HG02588 (cell line): ENCODE measurements at regions not wholly inside any gene's neighbourhood (a gene's known extent, or its start where the extent isn't known, plus 50 kb on each side); places are given as distances from the start of the nearest gene placed in this dataset.
"Not testable (repeated sequence)": the region's sequence is repeated elsewhere in the genome, so short reads cannot be mapped to it uniquely, and the experiment has no call there.

ENCODE experiments used
- ATAC-seq: cut with Tn5 transposase; IDR thresholded peaks from one replicate; pipeline ENCODE4 v1.9.1; 2021; ENCODE audit warnings: mild to moderate bottlenecking, moderate library complexity; ENCODE audit not compliant: unreplicated experiment

DNA sequence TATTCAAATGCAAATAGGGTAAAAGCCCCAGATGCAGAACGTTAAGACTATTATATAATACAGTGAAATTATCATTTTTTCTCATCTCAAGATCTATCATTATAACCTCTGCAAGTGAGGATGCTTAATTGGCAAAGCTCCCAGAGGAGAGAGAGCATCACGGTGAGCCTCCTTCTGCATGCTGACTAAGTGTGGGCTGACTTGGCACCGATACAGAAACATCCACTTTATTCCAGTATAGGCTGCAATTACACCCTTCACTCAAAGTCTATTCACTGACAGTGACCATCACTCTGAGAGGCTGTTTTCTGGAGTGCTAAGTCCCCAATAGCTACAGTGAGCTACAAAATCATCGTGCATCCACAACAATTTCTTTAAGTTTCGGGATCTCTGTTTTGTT is 171.1 kb upstream of the NBPF9 start:
- not testable (repeated sequence) for ATAC-seq

DNA sequence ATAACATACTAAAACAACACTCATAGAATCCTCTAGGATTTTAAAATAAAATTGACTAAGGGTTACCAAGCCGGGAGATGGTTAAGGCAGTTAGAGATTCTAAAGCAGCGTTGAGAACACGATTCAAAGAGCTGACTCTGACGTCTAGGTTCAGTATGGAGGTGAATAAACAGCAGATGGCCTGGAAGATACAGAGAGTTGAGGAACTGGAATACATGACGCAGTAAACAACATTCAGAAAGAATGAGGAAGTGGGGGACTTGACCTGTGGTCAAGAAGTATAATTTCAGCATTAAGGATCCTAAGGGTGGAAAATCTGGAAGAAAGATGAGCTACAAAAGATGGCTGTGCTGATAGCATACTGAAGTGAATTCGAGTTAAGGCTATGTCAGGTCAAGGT is 172.5 kb upstream of the NBPF9 start:
- ATAC-seq: not testable (repeated sequence)

DNA sequence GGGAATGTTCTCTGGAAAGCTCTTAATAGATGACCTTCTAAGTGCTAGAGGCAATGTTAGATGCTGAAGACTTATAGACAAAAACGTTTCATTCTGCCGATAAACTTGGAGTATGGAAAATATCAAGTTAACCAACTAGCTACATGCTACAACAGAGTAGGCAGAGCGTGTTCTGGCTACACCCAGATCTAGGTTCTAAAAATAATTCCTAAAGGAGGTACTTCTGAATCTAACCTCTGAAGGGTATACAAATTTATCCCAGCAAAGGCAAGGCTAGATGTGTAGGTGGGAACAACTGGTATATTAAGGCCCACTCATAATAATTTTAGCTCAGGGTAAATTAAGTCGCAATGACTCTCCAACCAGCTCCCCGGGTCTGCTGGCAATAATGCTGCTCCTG is 173.1 kb upstream of the NBPF9 start:
- ATAC-seq: not testable (repeated sequence)

DNA sequence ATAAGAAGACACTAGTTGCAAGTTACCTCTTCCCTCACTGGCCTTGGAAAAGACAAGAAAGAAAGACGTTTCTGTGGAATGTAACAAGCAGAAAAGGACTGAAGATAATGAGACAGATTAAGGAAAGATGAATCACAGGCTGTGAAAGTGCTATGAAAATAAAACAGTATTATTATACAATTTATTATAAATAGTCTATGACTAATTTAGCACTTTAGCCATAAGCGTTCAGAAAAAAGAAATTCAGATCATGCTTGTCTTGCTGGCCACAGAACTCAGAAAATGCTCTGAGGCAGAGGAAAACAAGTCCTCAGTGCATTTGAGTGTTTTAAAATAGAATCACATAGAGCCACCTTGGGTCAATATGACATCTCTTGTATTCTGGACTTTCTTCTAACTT is 174.8 kb upstream of the NBPF9 start:
- ATAC-seq: not testable (repeated sequence)

DNA sequence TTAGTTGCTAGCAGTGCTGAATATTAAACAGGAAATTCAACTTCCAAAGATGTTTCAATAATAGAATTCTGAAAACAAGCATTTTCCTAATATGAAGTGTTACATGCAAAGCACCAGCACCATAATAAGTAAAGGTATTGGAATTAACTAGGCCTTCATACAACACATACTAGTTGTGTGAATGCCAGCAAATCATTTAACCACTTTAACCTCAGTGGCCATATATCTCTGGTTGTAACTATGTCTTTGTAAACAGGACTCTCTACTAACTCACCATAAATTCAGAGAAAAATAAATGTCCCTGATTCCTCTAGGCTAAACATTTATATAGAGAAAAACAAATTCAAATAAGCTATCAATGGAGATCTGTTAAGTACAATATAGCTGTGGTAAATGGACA is 175.7 kb upstream of the NBPF9 start:
- ATAC-seq: not testable (repeated sequence)

DNA sequence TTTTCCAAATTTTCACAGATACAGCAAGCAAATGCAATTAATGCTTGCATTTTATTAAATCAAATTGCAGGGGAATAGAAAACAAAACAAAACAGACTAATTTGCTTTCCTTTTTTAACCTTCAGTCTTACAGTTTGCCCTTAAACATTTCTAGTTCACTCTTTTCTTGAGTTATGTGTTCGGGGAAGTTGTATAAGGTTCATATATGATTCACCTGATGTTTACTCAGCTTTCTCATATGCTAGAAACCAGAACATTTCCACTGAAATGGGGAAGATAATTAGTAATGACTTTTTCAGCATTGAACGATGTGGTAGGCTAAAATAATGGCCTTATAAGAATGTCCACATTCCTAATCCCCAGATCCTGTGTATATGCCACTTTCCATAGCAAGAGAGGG is 176.2 kb upstream of the NBPF9 start:
- ATAC-seq: not testable (repeated sequence)

DNA sequence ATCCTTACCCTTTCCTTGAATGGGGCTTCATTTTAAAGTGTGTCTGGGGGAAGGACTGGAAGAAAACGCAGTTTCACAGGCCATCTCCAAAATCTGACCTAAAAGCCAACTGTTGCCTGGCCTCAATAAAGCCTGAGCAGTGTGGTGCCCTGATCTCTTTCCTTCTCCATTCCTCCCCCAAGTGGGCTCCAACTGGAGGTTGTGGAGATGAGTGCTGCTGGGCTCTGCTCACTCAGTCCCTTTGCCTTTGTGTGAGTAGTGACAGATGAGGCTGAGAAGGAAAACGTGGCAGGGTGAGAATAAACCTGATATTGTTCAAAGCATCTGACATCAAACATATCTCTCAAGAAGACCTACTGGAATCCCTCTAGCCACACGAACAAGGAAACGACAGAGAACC is 181.4 kb upstream of the NBPF9 start:
- not testable (repeated sequence) for ATAC-seq

DNA sequence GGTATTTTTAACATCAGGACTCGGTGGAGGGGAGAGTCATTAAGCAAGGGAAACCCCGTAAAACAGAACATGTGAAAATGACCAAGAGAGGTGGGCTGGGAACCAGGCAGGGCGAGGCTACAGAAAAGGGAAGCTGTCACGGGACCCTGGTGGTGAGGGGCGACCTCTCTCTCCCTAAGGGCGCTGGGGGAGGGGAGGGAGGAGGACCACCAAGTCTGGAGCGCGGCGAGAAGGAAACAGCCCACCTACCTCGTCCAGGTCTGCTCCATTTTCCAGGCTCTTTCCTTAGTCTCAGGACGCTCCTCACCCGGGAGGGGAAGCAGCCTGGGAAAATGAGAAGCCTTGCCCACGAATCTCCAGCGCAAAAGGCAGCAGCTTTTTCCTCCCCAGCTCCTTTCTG is 181.9 kb upstream of the NBPF9 start:
- not testable (repeated sequence) for ATAC-seq

DNA sequence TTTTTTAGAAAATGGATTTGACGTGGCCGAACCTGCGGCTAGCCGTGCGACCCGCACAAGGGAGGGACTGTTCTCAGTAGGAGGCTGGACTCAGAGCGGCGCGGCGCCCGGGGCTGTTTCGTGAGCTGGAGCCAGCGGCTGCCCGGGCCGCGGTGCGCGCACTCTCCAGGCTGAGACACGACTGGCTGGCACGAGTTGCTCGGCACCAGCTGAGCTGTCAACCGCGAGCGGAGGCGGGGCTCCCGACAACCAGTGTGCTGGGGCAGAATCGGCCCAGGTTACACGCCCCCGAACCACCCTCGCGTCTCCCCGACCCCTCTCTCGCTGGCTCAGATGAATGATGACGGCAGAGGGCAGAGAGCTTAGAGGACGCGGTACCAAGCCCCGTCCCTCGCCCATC is 182.3 kb upstream of the NBPF9 start:
- not testable (repeated sequence) for ATAC-seq

DNA sequence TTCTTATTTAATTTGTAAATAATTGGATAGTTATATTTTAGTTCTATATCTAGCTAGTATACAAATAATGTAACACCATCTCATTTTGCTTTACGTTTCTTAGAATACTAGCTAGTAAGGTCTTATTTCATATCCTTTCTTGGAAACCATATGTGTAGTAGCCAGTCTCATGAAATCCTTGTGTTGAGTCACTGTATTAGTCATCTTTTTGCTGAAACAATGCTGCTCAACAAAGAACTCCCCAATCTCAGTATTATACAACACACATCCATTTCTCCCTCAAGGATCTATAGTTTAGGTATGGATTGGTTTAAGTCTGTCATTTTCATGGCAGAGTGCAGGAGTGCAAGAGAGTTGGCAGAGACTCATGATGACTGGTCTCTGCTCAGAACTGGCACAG is 185.2 kb upstream of the NBPF9 start:
- not testable (repeated sequence) for ATAC-seq

DNA sequence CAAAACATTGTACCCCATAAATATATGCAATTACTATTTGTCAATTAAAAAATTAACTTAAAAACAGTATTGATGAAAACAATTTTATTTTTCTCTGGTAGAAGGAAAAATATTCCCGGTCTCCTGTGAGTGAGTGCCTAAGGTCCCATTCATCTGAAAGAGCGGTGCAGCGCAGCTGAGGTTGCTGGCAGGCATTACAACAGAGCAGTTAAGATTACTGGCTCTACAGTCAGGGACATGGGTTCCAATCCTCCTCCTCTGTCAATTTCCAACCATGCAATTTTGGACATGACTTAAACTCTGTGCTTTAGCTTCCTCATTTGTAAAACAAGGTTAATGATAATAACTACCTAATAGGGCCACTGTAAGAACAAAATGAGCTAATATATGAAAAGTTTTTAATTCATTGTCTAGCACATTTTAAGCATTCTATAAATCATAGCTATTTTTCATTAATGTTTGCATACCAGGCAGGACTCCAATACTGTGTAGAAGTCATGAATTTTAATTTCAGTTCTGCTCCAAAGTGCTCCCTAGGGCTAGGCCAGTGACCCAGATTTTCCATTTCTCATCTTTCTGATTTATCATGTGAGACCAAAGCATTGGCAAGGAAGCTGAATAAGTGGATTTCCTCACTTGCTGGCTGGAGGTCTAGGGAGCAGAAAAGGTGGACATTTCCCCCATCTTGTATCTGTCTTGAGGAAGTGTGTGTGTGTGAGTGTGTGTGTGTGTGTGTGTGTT is 174.2 kb upstream of the NBPF19 start:
- not testable (repeated sequence) for ATAC-seq

DNA sequence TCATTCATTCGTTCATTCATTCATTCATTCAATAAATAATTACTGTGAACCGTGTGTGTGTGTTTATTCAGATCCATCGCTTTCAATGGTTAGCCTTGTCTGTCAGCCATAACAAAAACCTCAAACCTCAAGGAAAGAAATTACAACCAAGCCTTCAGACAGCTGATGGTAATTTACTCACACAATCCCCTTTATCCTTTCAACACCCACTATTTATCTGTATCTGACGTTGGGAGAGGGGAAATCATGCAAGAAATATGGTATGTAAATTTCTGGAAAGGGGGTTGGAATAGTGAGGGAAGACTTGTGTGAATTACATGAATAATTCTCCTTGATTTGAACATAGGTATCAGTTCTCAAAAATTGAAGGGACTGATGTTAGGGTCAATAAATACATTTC is 173.6 kb upstream of the NBPF19 start:
- ATAC-seq: not testable (repeated sequence)

DNA sequence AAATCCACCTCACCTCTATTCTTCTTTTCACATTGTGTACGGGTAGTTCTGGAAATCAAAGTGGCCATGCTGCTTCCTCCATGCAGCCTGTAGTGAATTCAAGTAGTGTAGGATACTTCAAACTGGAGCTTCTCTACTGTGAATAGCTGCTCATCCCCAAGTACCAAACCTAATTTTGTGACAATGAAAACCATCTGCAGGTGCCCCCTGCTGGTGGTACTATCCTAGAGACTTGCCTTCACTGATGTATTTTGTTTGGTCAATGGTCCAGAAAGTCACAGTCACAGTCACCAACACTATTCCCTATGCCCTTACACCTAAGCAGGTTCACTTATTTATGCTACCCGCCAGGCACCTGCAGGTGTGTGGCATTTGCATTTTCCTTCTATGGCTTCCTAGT is 170.0 kb upstream of the NBPF19 start:
- not testable (repeated sequence) for ATAC-seq

DNA sequence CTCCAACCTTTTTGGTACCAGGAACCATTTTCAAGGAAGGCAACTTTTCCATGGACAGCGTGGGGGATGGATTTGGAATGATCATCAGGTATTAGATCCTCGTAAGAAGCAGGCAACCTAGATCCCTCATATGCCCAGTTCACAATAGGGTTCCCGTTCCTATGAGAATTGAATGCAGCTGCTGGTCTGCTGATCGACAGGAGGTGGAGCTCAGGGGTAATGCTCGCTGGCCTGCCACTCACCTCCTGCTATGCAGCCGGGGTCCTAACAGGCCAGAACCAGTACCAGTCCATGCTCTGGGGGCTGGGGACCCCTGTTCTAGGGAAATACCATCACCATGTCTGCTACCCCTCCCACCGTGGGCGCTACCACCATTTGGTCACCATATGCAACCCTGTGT is 167.2 kb upstream of the NBPF19 start:
- ATAC-seq: not testable (repeated sequence)

DNA sequence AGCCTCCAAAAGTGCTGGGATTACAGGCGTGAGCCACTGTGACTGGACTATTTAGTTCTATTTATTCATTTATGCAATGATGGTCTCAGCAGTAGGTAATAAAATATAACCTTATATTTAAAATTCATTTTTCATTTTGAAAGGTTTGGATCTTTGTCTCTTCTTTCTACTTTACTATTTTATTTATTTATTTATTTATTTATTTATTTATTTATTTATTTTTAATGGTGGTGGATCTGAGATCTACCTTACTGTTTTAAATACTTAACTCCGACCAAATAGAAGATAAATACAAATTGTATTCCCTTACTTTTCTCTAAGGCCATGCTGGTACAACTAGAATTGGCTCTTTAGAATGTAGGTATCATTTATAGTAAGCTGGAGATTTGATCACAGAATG is 159.9 kb upstream of the NBPF19 start:
- ATAC-seq: not testable (repeated sequence)

DNA sequence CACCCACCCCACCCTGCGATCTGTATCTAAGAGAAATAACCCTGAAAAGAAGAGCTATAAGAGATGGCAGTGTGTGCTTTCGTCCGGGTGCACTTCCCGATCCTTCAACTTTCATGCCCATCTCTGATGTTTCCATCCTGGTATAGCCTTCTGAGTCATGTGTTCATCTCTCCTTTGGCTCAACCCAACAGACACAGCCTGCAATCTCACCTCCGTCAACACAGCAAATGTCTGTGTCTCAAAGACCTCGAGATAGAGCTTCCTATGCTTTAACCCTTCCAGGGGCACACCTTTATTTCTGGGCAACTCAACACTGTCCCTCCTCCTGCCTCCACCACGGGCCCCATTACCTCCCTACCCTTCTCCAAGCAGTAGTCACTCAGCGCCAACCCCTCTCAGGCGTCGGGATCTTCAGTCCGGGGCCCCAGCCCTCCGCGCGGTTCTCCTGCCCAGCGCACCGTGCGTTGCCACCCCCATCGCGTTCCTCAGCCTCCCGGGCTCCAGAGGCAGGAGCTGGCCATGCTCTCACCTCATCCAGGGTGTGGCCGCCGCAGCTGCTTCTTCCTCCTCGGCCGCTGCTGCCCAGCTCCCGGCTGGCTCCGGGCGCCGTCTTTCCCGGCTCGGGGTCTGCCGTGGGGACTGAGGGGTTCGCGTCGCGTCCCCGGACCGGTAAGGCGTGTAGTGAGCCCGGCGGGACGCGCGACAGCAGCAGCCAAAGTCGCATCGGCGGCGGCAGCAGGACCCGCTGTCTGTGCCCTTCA is 153.7 kb upstream of the NBPF19 start:
- ATAC-seq: not testable (repeated sequence)

DNA sequence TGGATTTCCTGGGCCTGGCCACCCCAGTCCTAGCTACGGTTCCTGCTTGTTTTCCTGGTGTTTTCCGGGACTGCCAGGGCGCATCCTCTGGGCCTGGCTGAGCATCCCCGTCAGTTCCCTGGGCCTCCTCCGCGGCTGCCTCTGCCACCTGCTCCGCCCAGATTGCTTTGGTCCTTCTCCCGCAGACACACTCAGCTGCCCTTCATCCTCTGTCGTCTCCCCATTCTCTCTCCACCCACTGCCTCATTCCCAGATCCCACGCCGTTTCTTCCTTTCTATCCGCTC is 153.2 kb upstream of the NBPF19 start:
- ATAC-seq: not testable (repeated sequence)

DNA sequence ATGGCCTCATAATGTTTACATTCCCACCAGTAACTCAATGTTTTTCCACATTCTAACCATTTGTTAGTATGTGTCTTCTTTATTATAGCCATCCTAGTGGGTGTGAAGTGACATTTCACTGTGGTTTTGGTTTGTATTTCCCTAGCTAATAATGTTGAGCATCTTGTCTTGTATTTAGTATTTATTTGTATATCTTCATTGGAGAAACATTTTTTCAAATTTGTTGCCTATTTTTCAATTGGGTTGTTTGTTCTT is 144.8 kb upstream of the NBPF19 start:
- not testable (repeated sequence) for ATAC-seq

DNA sequence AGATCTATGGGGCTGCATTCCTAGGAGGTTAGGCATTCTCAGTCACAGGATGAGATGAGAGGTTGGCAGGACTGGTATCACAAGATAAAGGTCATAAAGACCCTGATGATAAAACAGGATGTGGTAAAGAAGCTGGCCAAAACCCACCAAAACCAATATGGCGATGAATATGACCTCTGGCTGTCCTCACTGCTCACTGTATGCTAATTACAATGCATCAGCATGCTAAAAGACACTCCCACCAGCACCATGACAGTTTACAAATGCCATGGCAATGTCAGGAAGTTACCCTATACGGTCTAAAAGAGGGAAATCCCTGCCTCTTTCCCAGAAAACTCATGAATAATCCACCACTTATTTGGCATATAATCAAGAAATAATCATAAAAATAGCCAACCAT is 138.8 kb upstream of the NBPF19 start:
- ATAC-seq: not testable (repeated sequence)

DNA sequence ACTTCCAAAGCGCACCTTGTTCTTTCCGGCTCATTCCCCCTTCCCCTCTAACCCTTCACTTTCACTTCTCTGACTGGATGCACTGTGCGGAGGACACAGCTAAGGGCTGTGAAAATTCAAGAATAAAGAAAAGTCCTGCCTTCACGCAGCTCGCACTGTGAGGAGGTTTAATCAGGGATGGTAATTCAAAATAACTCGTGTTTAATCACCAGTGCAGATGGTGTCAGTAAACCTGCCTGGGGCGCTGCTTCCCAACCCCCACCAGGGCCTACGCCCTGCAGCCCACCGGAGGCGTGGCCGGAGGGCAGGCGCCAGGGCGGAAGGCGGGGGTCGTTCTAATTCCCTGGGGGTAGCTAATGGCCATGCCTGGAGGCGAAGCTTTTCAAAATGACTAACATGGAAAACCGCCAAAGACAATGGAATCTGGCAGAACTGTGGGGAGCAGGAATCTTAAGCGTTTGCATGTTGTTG is 136.6 kb upstream of the NBPF19 start:
- ATAC-seq: not testable (repeated sequence)

DNA sequence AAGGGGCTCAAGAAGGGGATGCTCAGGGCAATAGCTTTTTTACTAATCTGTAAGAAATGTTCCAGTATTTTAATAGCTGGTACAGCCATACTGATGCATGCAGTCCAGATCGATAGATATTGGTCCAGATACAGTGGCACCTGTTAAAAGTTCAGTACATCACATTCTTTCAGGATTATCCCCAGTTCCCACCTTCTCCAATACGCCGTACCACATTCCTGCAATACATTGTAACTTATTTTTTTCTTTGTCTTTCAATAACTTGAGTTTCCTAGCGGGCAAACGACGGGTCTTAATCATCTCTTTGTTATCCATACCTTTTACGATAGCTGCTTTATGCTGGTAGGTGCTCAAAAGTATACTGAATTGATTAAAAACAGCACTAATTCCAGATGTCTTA is 136.1 kb upstream of the NBPF19 start:
- ATAC-seq: not testable (repeated sequence)

DNA sequence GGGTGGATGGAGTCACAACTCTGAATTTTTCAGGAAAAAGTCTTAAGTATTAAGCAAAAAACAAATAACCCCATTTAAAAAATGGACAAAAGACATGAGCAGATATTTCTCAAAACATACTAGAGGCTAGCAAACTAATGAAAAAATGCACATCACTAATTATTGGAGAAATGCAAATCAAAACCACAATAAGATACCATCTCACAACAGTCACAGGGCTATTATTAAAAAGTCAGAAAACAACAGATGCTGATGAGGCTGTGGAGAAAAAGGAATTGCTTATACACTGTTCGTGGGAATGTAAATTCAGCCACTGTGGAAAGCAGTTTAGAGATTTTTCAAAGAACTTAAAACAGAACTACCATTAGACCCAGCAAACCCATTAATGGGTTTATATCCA is 125.4 kb upstream of the NBPF19 start:
- ATAC-seq: not testable (repeated sequence)

DNA sequence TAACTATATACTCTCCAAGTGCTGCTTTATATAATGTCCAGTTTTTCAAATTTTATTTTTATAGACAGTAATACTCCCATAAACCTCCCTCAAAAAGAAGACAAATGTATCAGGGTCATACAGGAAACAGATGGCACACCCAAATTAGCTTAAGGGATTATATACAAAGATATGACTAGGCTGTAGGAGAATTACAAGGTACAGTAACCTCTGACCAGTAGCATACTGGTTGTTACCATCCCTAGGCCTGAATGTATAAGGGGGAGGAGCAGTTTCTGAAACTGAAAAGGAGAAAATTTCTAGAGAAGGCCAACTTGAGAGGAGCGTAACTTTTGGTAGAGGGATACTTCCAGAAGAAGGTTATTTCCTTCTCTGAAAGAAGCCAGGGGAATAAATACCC is 122.6 kb upstream of the NBPF19 start:
- ATAC-seq: not testable (repeated sequence)
